PC-9 (cell line): ENCODE measurements at regions not wholly inside any gene's neighbourhood (a gene's known extent, or its start where the extent isn't known, plus 50 kb on each side); places are given as distances from the start of the nearest gene placed in this dataset.

Experiments
- CTCF ChIP-seq: fragments of 200-600 bp; sonication (generic); conservative IDR thresholded peaks from 2 replicates; pipeline ENCODE4 v1.6.1; 2017; ENCODE audit warnings: mixed run types, antibody characterized with exemption, mild to moderate bottlenecking, moderate library complexity
- EZH2 ChIP-seq: fragments of 200-600 bp; sonication (generic); IDR thresholded peaks from 2 replicates; pipeline ENCODE4 v1.8.0; 2017; ENCODE audit warnings: antibody characterized with exemption, low read depth

- TF ChIP-seq CTCF, result no peak
- no peak for TF ChIP-seq EZH2
Observed at GRCh38 chr4:53654300-53654758, 63.0 kb upstream of the LNX1 start.
